ENCODE measurements at regions not wholly inside any gene's neighbourhood (a gene's known extent, or its start where the extent isn't known, plus 50 kb on each side); places are given as distances from the start of the nearest gene placed in this dataset.

GRCh38 chr2:217225596-217225995, 365.7 kb upstream of the TNP1 start:
- TF ChIP-seq CTCF (IDR thresholded peaks at IDR 0.05) (no peak), POLR2A (IDR thresholded peaks at IDR 0.05) (no peak), POLR2AphosphoS5 (IDR thresholded peaks at IDR 0.05) (no peak)

All from prostate gland (tissue), 2 donors.